ENCODE measurements at regions not wholly inside any gene's neighbourhood (a gene's known extent, or its start where the extent isn't known, plus 50 kb on each side); places are given as distances from the start of the nearest gene placed in this dataset.
A peak's percentile ranks its signal among the peaks of the same experiment; 100 is the strongest.

- H2AFZ ChIP-seq (ENCODE audit: low read depth, low read length) = no peak overlapping the region
- no peak overlapping the region for H2BK5ac ChIP-seq (ENCODE audit: low read depth, low read length, poor library complexity, severe bottlenecking)
- H3K4me2 ChIP-seq (ENCODE audit: low read length, poor library complexity, severe bottlenecking) = no peak overlapping the region
- no peak overlapping the region for H3K9ac ChIP-seq (ENCODE audit: low read length)
- WGBS = 76% methylated on average over 5 of the region's 5 CpGs
- H2BK12ac ChIP-seq (ENCODE audit: low read length in 2 of 2) = no peak overlapping the region
- no peak overlapping the region for H2BK15ac ChIP-seq (ENCODE audit: low read depth, poor library complexity, severe bottlenecking)
- H4K8ac ChIP-seq (ENCODE audit: low read length) = no peak overlapping the region
- no peak for DNase-seq
- H3K36me3 ChIP-seq (ENCODE audit: control insufficient read depth in 1 of 2, insufficient read depth in 2 of 2, low read depth in 1 of 2, low read length in 2 of 2) = no peaks in the 10 kb centered on the region
- no peak overlapping the region for H4K91ac ChIP-seq (ENCODE audit: low read length)
- H3K4ac ChIP-seq (ENCODE audit: low read depth in 1 of 2, low read length in 2 of 2) = no peak overlapping the region
- H2AK5ac ChIP-seq (ENCODE audit: low read length, severe bottlenecking) = no peak overlapping the region
- H3K27ac ChIP-seq (ENCODE audit: low read length, poor library complexity, severe bottlenecking) = no peak overlapping the region
- no peaks in the 10 kb centered on the region for H3K4me1 ChIP-seq (ENCODE audit: control insufficient read depth, insufficient read depth, low read depth, low read length)
- no peak overlapping the region for H3K18ac ChIP-seq (ENCODE audit: low read depth in 1 of 2, low read length in 2 of 2)
- no peak overlapping the region for H3K23ac ChIP-seq (ENCODE audit: low read length in 2 of 2)
- H2BK120ac ChIP-seq (ENCODE audit: low read depth, low read length) = no peak overlapping the region
- H3K79me1 ChIP-seq (replicated peaks; ENCODE audit: low read length, poor library complexity, severe bottlenecking) = no peaks in the 10 kb centered on the region
- H3K4me3 ChIP-seq (ENCODE audit: insufficient read depth in 1 of 2, low read depth in 1 of 2, low read length in 2 of 2) = no peak overlapping the region
- H3K27me3 ChIP-seq (ENCODE audit: control insufficient read depth in 1 of 2, insufficient read depth in 1 of 2, low read length in 2 of 2) = peaks cover 10 to 67% of the 10 kb centered on the region in 2 experiments
- H3K14ac ChIP-seq (ENCODE audit: low read length in 2 of 2) = no peak overlapping the region
- no peaks in the 10 kb centered on the region for H3K9me3 ChIP-seq (ENCODE audit: control insufficient read depth, low read length)
Observed at GRCh38 chr10:128538671-128539070, 412.4 kb upstream of the MKI67 start.

- Histone ChIP-seq H3K18ac (ENCODE audit: low read depth in 1 of 2, low read length in 2 of 2) (no peak overlapping the region), H3K27me3 (ENCODE audit: control insufficient read depth in 1 of 2, insufficient read depth in 1 of 2, low read length in 2 of 2) (peaks cover 10 to 63% of the 10 kb centered on the region in 2 experiments), H3K4ac (ENCODE audit: low read depth in 1 of 2, low read length in 2 of 2) (no peak overlapping the region), H3K14ac (ENCODE audit: low read length in 2 of 2) (no peak overlapping the region), H3K4me2 (ENCODE audit: low read length, poor library complexity, severe bottlenecking) (no peak overlapping the region), H2BK15ac (ENCODE audit: low read depth, poor library complexity, severe bottlenecking) (no peak overlapping the region), H3K27ac (ENCODE audit: low read length, poor library complexity, severe bottlenecking) (no peak overlapping the region), H2BK12ac (ENCODE audit: low read length in 2 of 2) (no peak overlapping the region), H3K36me3 (ENCODE audit: control insufficient read depth in 1 of 2, insufficient read depth in 2 of 2, low read depth in 1 of 2, low read length in 2 of 2) (no peaks in the 10 kb centered on the region), H4K8ac (ENCODE audit: low read length) (no peak overlapping the region), H4K91ac (ENCODE audit: low read length) (no peak overlapping the region), H2BK5ac (ENCODE audit: low read depth, low read length, poor library complexity, severe bottlenecking) (no peak overlapping the region), H3K4me1 (ENCODE audit: control insufficient read depth, insufficient read depth, low read depth, low read length) (no peaks in the 10 kb centered on the region), H3K9me3 (ENCODE audit: control insufficient read depth, low read length) (no peaks in the 10 kb centered on the region), H2AFZ (ENCODE audit: low read depth, low read length) (no peak overlapping the region), H3K79me1 (replicated peaks; ENCODE audit: low read length, poor library complexity, severe bottlenecking) (no peaks in the 10 kb centered on the region), H2BK120ac (ENCODE audit: low read depth, low read length) (no peak overlapping the region), H3K23ac (ENCODE audit: low read length in 2 of 2) (no peak overlapping the region), H3K4me3 (ENCODE audit: insufficient read depth in 1 of 2, low read depth in 1 of 2, low read length in 2 of 2) (no peak overlapping the region), H3K9ac (ENCODE audit: low read length) (peak overlapping the region; percentile 38), H2AK5ac (ENCODE audit: low read length, severe bottlenecking) (no peak overlapping the region)
- DNase-seq = no peak
- WGBS = 64% methylated on average over 9 of the region's 10 CpGs
Observed at GRCh38 chr10:128539510-128540127, 413.4 kb upstream of the MKI67 start.

GRCh38 chr10:128540128-128540762, 414.0 kb upstream of the MKI67 start:
- Histone ChIP-seq H3K23ac (ENCODE audit: low read length in 2 of 2) (no peak overlapping the region), H2AFZ (ENCODE audit: low read depth, low read length) (no peak overlapping the region), H3K4me3 (ENCODE audit: insufficient read depth in 1 of 2, low read depth in 1 of 2, low read length in 2 of 2) (peak overlapping the region in 1 of 2 experiments; percentile 71), H3K79me1 (replicated peaks; ENCODE audit: low read length, poor library complexity, severe bottlenecking) (no peaks in the 10 kb centered on the region), H3K9ac (ENCODE audit: low read length) (peak overlapping the region; percentile 38), H4K8ac (ENCODE audit: low read length) (no peak overlapping the region), H2AK5ac (ENCODE audit: low read length, severe bottlenecking) (no peak overlapping the region), H4K91ac (ENCODE audit: low read length) (no peak overlapping the region), H3K36me3 (ENCODE audit: control insufficient read depth in 1 of 2, insufficient read depth in 2 of 2, low read depth in 1 of 2, low read length in 2 of 2) (no peaks in the 10 kb centered on the region), H3K4me1 (ENCODE audit: control insufficient read depth, insufficient read depth, low read depth, low read length) (no peaks in the 10 kb centered on the region), H3K18ac (ENCODE audit: low read depth in 1 of 2, low read length in 2 of 2) (no peak overlapping the region), H3K14ac (ENCODE audit: low read length in 2 of 2) (no peak overlapping the region), H2BK5ac (ENCODE audit: low read depth, low read length, poor library complexity, severe bottlenecking) (no peak overlapping the region), H3K4me2 (ENCODE audit: low read length, poor library complexity, severe bottlenecking) (no peak overlapping the region), H2BK120ac (ENCODE audit: low read depth, low read length) (no peak overlapping the region), H3K9me3 (ENCODE audit: control insufficient read depth, low read length) (no peaks in the 10 kb centered on the region), H2BK12ac (ENCODE audit: low read length in 2 of 2) (no peak overlapping the region), H2BK15ac (ENCODE audit: low read depth, poor library complexity, severe bottlenecking) (no peak overlapping the region), H3K27me3 (ENCODE audit: control insufficient read depth in 1 of 2, insufficient read depth in 1 of 2, low read length in 2 of 2) (peaks cover 10 to 61% of the 10 kb centered on the region in 2 experiments), H3K27ac (ENCODE audit: low read length, poor library complexity, severe bottlenecking) (no peak overlapping the region), H3K4ac (ENCODE audit: low read depth in 1 of 2, low read length in 2 of 2) (no peak overlapping the region)
- 5% methylated on average over 33 of the region's 38 CpGs for WGBS
- DNase-seq = peak; percentile 17

GRCh38 chr10:128540781-128541761, 414.8 kb upstream of the MKI67 start:
- Histone ChIP-seq H2AFZ (ENCODE audit: low read depth, low read length) (no peak overlapping the region), H3K9me3 (ENCODE audit: control insufficient read depth, low read length) (no peaks in the 10 kb centered on the region), H2BK120ac (ENCODE audit: low read depth, low read length) (no peak overlapping the region), H2BK15ac (ENCODE audit: low read depth, poor library complexity, severe bottlenecking) (no peak overlapping the region), H3K36me3 (ENCODE audit: control insufficient read depth in 1 of 2, insufficient read depth in 2 of 2, low read depth in 1 of 2, low read length in 2 of 2) (no peaks in the 10 kb centered on the region), H4K8ac (ENCODE audit: low read length) (no peak overlapping the region), H3K27me3 (ENCODE audit: control insufficient read depth in 1 of 2, insufficient read depth in 1 of 2, low read length in 2 of 2) (peaks cover 10 to 53% of the 10 kb centered on the region in 2 experiments), H3K4me3 (ENCODE audit: insufficient read depth in 1 of 2, low read depth in 1 of 2, low read length in 2 of 2) (peak overlapping the region in 1 of 2 experiments; percentile 71), H3K79me1 (replicated peaks; ENCODE audit: low read length, poor library complexity, severe bottlenecking) (no peaks in the 10 kb centered on the region), H3K27ac (ENCODE audit: low read length, poor library complexity, severe bottlenecking) (no peak overlapping the region), H3K14ac (ENCODE audit: low read length in 2 of 2) (no peak overlapping the region), H2BK5ac (ENCODE audit: low read depth, low read length, poor library complexity, severe bottlenecking) (no peak overlapping the region), H3K4ac (ENCODE audit: low read depth in 1 of 2, low read length in 2 of 2) (no peak overlapping the region), H3K4me2 (ENCODE audit: low read length, poor library complexity, severe bottlenecking) (no peak overlapping the region), H2AK5ac (ENCODE audit: low read length, severe bottlenecking) (no peak overlapping the region), H3K9ac (ENCODE audit: low read length) (peak overlapping the region; percentile 38), H3K23ac (ENCODE audit: low read length in 2 of 2) (no peak overlapping the region), H2BK12ac (ENCODE audit: low read length in 2 of 2) (no peak overlapping the region), H3K4me1 (ENCODE audit: control insufficient read depth, insufficient read depth, low read depth, low read length) (no peaks in the 10 kb centered on the region), H4K91ac (ENCODE audit: low read length) (no peak overlapping the region), H3K18ac (ENCODE audit: low read depth in 1 of 2, low read length in 2 of 2) (no peak overlapping the region)
- DNase-seq = peak; percentile 19
- 2% methylated on average over 42 of the region's 46 CpGs for WGBS

Data from mesenchymal stem cell (in vitro differentiated cells and primary cell).